GM20000 (cell line): ENCODE measurements at regions not wholly inside any gene's neighbourhood (a gene's known extent, or its start where the extent isn't known, plus 50 kb on each side); places are given as distances from the start of the nearest gene placed in this dataset.

Experiments used
- DNase-seq: peaks from one replicate; pipeline ENCODE4 v3.0.0; 2012; ENCODE audit warnings: low spot score
- CTCF ChIP-seq: IDR thresholded peaks from 2 replicates; pipeline ENCODE4 v1.5.1; 2012; ENCODE audit warnings: mild to moderate bottlenecking, control low read depth; ENCODE audit errors: extremely low read depth, missing control alignments

DNA sequence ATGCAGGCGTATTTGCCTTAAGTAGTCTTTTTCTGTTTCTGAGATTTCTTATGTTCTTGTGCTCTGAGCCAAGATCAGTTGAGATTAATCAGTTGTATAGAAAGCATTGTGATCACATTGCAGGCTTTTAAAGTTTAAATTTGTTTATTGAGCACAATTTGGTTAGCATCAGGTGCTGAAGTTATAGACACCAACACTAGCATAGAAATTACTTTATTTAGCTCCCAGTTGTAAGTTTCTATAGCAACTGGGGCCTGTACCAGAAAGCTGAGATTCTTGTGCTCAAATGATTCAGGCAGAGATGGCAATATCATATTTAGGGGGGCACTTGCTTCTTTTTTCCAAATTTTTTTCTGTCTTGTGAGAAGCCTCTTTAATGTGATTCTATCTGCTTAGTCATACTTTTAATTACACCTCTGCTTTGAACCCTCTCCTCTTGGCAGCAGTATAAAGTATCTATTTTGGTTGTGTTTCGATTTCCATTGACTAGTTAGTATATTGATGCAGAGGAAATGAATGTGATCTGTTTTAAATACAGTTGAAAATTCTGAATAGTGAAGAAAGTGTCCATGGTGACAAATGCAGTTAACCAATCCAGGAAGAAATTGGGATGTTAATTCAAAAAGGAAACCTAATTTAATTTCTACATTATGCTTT lies 241.7 kb upstream of the GBE1 start:
- no peak for DNase-seq
- no peak for TF ChIP-seq CTCF

DNA sequence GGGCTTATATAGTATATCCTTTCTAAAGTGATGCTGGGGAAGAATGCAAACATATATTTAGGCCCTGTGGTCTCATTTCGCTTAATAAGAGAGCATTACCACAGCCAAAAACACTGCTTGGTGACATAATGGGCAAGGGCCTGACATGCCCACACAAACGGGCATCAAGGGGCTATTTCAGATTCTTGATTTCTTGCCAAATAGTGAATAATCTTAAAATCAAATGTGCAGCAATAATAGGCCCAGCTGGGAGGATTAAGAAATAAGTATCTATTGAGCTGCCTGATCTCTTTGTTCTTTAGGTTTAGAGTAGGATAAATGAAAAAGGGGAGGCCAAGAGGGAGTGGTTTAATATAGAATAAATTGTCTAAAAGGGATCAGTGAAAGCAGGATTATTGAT lies 241.0 kb upstream of the GBE1 start:
- TF ChIP-seq CTCF = no peak
- DNase-seq = no peak

DNA sequence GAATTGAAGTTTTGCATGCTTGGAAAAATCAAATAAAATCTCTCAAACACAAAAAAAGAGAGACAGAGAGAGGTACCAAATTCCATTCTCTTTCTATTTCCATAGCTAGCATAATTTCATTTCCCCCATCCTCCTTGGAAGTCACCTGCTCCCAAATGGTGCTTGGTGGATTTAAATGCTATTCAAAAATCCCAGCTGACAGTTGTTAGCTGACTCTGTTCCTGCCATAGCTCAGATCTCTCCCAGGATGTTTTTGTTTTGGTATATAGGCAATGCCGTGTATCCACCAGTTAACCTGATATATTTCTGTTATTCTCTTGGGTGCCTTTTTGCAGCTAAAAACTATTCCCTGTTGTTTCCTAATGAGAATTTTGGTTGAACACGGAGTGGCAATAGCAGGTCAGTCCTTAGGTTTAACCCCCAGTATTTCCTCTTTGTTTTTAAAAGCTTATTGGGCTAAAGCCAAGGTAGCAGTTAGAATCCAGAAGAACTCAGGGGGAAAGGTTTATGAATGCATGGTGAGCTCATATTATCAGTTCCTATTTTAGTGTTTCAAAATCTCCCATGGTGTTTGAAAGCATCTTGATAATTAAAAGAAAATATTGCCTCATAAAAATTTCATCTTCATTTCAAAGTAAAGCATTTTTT lies 240.0 kb upstream of the GBE1 start:
- no peak for DNase-seq
- TF ChIP-seq CTCF = no peak

GRCh38 chr3:82000773-82001172 lies 239.3 kb upstream of the GBE1 start:
- no peak for DNase-seq

DNA sequence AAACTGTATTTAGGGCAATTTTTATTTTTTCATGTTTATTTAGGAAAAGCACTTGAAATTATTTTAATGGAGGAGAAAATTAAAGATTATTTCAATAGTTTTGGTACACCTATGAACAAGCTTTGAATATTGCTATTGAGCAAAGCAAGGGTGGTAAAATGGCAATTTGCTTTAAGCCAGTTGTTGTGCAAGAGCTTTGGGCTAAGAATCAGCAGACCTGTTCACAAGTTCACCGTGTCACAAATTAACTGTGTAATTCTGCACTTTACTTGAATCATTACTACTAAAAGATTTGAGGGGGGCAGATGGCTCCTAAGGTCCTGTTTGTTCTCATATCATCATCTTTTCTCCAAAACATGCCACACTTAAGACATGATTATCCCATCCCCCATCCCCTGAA lies 238.9 kb upstream of the GBE1 start:
- no peak for TF ChIP-seq CTCF
- DNase-seq = no peak

More at GRCh38 chr3:82000773-82001172, 239.3 kb upstream of the GBE1 start:
- no peak for TF ChIP-seq CTCF

DNA sequence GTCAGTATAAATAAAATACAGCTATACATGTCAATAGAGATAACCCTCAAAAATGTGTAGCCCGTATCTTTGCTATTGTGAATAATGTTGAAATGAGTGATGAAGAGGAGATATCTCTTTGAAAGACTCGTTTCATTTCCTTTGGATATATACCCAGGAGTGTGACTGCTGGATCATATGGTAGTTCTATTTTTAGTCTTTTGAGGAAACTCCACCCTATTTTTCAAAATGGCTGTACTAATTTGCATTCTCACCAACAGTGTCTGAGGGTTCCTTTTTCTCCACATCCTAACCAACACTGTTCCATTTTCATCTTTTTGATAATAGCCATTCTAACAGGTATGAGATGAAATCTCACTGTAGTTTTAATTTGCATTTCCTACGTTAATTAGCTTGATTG lies 237.5 kb upstream of the GBE1 start:
- DNase-seq = no peak
- no peak for TF ChIP-seq CTCF

GRCh38 chr3:81998139-81998755 lies 236.8 kb upstream of the GBE1 start:
- no peak for DNase-seq
- no peak for TF ChIP-seq CTCF
